DMS79 treated with DMSO at 0.1 percent for 48 hours (cell line): ENCODE measurements at regions not wholly inside any gene's neighbourhood (a gene's known extent, or its start where the extent isn't known, plus 50 kb on each side); places are given as distances from the start of the nearest gene placed in this dataset.
"Not testable (repeated sequence)": the region's sequence is repeated elsewhere in the genome, so short reads cannot be mapped to it uniquely, and the experiment has no call there.

ENCODE experiments used
- DNase-seq: peaks from one replicate; lab custom pipeline; 2025; lab: John Stamatoyannopoulos, UW

DNA sequence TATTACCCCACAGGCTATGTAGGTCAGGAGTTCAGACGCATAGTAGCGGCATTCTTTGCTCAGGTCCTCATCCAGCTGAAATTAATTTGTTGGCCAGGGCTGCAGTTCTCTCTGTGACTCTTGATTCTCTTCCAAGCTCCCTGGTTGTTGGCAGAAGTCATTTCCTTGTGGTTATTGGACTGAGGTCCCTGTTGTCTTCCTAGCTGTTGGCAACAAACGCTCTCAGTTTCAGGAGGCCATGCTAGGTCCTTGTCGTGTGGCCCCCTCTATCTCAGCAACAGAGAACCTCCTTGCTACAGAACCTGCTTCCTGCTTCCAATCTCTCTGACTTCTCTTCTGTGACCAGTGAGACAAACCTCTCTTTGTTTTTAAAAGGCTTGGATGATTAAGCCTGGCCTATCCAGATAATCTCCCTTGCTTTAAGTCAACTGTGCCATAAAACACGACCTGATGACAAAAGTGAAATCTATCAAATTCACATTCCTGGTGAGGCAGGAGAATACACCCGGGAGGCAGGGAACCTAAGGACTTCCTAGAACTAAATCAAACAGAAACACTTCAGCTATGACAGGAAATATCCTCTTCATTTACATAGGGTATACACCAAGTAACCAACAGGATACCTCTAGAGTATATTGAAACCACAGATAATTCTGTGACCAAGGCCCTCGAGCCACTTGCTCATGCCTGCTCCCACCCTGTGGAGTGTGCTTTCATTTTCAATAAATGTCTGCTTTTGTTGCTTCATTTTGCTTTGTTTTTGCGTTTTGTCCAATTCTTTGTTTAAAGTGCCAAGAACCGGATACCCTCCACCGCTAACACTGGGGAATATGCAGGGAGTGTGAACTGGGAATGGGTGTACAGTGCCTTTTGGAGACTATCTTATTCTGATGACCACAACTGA lies 196.0 kb downstream of the BTBD3 start:
- DNase-seq, result no peak

GRCh38 chr20:12129114-12129513 lies 211.4 kb downstream of the BTBD3 start:
- DNase-seq, result not testable (repeated sequence)

- not testable (repeated sequence) for DNase-seq
Measured at GRCh38 chr20:12129532-12129931, 211.8 kb downstream of the BTBD3 start.

- no peak for DNase-seq
Measured at GRCh38 chr20:12130781-12131180, 213.1 kb downstream of the BTBD3 start.

DNA sequence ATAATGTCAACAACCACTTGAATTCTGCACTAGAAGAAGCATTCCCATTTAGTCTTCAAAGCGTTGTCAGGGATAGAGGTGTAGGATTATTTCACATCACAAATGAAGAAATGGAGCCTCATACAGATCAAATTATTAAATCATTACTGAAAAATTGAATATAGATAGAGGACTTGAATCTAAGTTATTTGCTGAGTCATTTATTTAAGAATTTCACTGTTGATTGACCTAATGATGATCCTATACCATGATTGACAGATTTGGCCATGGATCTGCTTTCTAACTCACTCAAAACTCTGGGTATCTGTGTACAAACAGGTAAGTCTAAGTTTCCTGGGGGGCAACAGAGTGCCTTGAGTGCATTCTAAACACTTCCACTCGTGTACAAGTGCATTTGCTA lies 215.9 kb downstream of the BTBD3 start:
- DNase-seq, result no peak

DNA sequence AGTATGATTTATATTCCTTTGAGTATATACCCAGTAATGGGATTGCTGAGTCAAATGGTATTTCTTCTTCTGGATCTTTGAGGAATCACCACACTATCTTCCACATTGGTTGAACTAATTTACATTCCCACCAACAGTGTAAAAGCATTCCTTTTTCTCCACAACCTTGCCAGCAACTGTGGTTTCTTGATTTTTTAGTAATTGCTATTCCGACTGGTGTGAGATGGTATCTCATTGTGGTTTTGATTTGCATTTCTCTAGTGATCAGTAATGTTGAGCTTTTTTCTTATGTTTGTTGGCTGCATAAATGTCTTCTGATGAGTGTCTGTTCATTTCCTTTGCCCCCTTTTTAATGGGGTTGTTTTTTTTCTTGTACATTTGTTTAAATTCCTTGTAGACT lies 228.3 kb downstream of the BTBD3 start:
- not testable (repeated sequence) for DNase-seq

GRCh38 chr20:12152996-12153395 lies 235.3 kb downstream of the BTBD3 start:
- peak; percentile 5 for DNase-seq

GRCh38 chr20:12153628-12154027 lies 235.9 kb downstream of the BTBD3 start:
- peak; percentile 15 for DNase-seq

GRCh38 chr20:12156252-12156651 lies 238.6 kb downstream of the BTBD3 start:
- DNase-seq, result no peak

DNA sequence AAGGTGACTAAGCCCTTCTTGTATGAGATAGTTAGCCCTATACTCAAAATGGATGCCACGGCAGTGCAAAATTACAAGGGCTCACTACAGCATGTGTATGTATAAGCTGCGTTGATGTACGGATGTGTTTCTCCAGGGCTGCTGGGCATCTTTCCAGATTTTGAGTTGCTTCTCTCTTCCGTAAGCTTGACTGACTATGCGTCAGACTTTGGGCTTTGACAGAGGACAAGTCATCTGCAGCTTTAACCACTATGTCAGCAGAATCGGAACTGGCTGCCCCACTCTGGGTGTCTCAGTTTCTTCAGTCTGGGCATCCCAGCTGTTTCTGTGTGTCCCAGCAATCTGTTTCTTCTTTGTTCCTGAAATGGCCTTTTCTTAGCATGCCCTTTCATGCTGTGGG lies 241.6 kb downstream of the BTBD3 start:
- DNase-seq, result no peak

DNA sequence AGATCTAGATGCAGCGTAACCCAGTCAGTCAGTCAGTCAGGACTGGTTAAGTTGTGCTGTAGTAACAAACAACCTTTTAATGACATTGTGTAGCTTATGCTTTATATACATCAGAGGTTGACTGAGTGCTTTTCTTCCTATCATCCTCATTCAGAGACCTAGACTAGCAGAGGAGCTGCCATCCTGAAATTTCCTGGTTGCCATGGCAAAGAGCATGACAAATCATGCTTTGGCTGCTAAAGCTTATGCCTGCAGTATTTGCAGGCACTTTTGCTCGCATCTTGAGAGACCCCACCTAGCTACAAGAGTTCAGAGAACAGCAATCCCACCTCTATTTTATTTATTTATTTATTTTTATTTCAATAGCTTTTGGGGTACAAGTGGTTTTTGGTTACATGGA lies 244.0 kb downstream of the BTBD3 start:
- no peak for DNase-seq

DNA sequence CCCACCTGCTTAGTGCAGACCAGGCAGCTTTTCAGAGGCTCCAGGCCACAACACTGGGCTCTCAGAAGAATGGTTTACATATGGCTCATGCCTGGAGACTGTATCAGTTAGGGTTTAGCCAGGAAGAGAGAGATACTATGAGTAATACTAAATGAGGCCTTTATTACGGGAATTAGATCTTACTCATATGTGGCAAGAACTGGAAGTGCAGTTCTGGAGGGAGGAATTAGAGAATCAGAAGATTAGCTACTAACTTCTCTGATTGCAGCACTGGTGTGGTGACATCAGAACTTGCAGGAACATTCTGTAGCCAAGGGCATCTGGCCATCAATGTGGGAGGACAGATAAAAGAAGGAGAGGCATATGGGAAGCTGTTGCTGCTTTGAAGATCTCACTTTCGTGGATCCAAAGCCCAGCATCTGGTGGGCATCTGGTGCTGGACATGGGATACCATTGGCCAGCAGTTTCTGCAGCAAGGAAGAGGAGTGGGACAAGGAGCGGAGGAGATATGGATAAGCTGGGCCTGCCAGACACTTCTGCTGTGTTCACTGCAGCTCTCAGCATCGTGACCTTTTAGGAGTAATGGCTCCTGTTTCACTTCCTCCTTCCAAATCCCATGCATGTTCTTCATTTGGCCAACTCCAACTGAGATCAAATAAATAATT lies 248.5 kb downstream of the BTBD3 start:
- DNase-seq, result no peak

DNA sequence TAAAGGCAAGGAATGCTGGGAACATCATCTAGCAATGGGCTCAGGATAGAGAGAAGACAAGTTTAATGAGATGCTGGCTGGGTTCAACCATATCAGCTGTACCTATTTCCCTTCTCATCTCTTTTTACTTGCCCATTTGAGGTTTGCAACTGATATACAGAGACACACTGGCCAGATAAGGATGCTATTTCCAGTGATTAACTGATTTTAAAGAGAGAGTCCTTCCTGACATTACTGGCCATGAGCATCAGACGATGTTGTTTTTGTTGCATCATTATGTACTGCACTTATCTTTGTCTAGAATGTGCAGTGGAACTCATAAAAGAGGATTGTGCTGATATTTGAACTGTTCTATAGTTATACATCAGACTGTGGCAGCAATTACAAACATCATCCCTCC lies 252.7 kb downstream of the BTBD3 start:
- DNase-seq, result peak; percentile 81

GRCh38 chr20:12171923-12172524 lies 254.3 kb downstream of the BTBD3 start:
- DNase-seq, result peak; percentile 91

- peak; percentile 65 for DNase-seq
Measured at GRCh38 chr20:12173347-12174012, 255.8 kb downstream of the BTBD3 start.

GRCh38 chr20:12175538-12175937 lies 257.8 kb downstream of the BTBD3 start:
- no peak for DNase-seq

GRCh38 chr20:12177657-12178293 lies 260.1 kb downstream of the BTBD3 start:
- DNase-seq, result no peak

GRCh38 chr20:12179692-12180091 lies 262.0 kb downstream of the BTBD3 start:
- DNase-seq, result no peak

GRCh38 chr20:12180107-12180661 lies 262.5 kb downstream of the BTBD3 start:
- DNase-seq, result peak; percentile 13

GRCh38 chr20:12198281-12198680 lies 280.6 kb downstream of the BTBD3 start:
- no peak for DNase-seq

- no peak for DNase-seq
Measured at GRCh38 chr20:12199703-12200102, 282.0 kb downstream of the BTBD3 start.
